ENCODE measurements at regions not wholly inside any gene's neighbourhood (a gene's known extent, or its start where the extent isn't known, plus 50 kb on each side); places are given as distances from the start of the nearest gene placed in this dataset.

- no peak overlapping the region for H3K27ac ChIP-seq (ENCODE audit: low read depth, low read length)
- no peaks in the 10 kb centered on the region for H3K9me3 ChIP-seq (ENCODE audit: low read length)
- H3K36me3 ChIP-seq (ENCODE audit: insufficient read depth, low read length) = no peaks in the 10 kb centered on the region
- no peaks in the 10 kb centered on the region for H3K4me1 ChIP-seq (ENCODE audit: insufficient read depth, low read length)
- H3K9ac ChIP-seq (ENCODE audit: low read length) = no peak overlapping the region
- no peak overlapping the region for H3K4me3 ChIP-seq (ENCODE audit: low read depth in 1 of 2, low read length in 2 of 2)
- no peaks in the 10 kb centered on the region for H3K27me3 ChIP-seq (ENCODE audit: control insufficient read depth in 1 of 2, insufficient read depth in 2 of 2, low read length in 2 of 2)
Measured at GRCh38 chr11:104451197-104451893, 287.4 kb upstream of the PDGFD start.

GRCh38 chr11:104443387-104443786 lies 279.4 kb upstream of the PDGFD start:
- Histone ChIP-seq H3K9me3 (ENCODE audit: low read length) (no peaks in the 10 kb centered on the region), H3K27me3 (ENCODE audit: control insufficient read depth in 1 of 2, insufficient read depth in 2 of 2, low read length in 2 of 2) (no peaks in the 10 kb centered on the region), H3K9ac (ENCODE audit: low read length) (no peak overlapping the region), H3K4me1 (ENCODE audit: insufficient read depth, low read length) (no peaks in the 10 kb centered on the region), H3K4me3 (ENCODE audit: low read depth in 1 of 2, low read length in 2 of 2) (no peak overlapping the region), H3K27ac (ENCODE audit: low read depth, low read length) (no peak overlapping the region), H3K36me3 (ENCODE audit: insufficient read depth, low read length) (no peaks in the 10 kb centered on the region)

GRCh38 chr11:104442321-104442720 lies 278.4 kb upstream of the PDGFD start:
- H3K9me3 ChIP-seq (ENCODE audit: low read length) = no peaks in the 10 kb centered on the region
- H3K9ac ChIP-seq (ENCODE audit: low read length) = no peak overlapping the region
- H3K36me3 ChIP-seq (ENCODE audit: insufficient read depth, low read length) = no peaks in the 10 kb centered on the region
- no peaks in the 10 kb centered on the region for H3K4me1 ChIP-seq (ENCODE audit: insufficient read depth, low read length)
- no peak overlapping the region for H3K27ac ChIP-seq (ENCODE audit: low read depth, low read length)
- H3K4me3 ChIP-seq (ENCODE audit: low read depth in 1 of 2, low read length in 2 of 2) = no peak overlapping the region
- H3K27me3 ChIP-seq (ENCODE audit: control insufficient read depth in 1 of 2, insufficient read depth in 2 of 2, low read length in 2 of 2) = no peaks in the 10 kb centered on the region

- Histone ChIP-seq H3K9ac (ENCODE audit: low read length) (no peak overlapping the region), H3K4me1 (ENCODE audit: insufficient read depth, low read length) (no peaks in the 10 kb centered on the region), H3K27ac (ENCODE audit: low read depth, low read length) (no peak overlapping the region), H3K4me3 (ENCODE audit: low read depth in 1 of 2, low read length in 2 of 2) (no peak overlapping the region), H3K27me3 (ENCODE audit: control insufficient read depth in 1 of 2, insufficient read depth in 2 of 2, low read length in 2 of 2) (no peaks in the 10 kb centered on the region), H3K36me3 (ENCODE audit: insufficient read depth, low read length) (no peaks in the 10 kb centered on the region), H3K9me3 (ENCODE audit: low read length) (no peaks in the 10 kb centered on the region)
Measured at GRCh38 chr11:104435494-104435893, 271.5 kb upstream of the PDGFD start.

GRCh38 chr11:104433751-104434150 lies 269.8 kb upstream of the PDGFD start:
- no peaks in the 10 kb centered on the region for H3K9me3 ChIP-seq (ENCODE audit: low read length)
- no peaks in the 10 kb centered on the region for H3K4me1 ChIP-seq (ENCODE audit: insufficient read depth, low read length)
- H3K4me3 ChIP-seq (ENCODE audit: low read depth in 1 of 2, low read length in 2 of 2) = no peak overlapping the region
- no peaks in the 10 kb centered on the region for H3K27me3 ChIP-seq (ENCODE audit: control insufficient read depth in 1 of 2, insufficient read depth in 2 of 2, low read length in 2 of 2)
- H3K36me3 ChIP-seq (ENCODE audit: insufficient read depth, low read length) = no peaks in the 10 kb centered on the region
- H3K27ac ChIP-seq (ENCODE audit: low read depth, low read length) = no peak overlapping the region
- no peak overlapping the region for H3K9ac ChIP-seq (ENCODE audit: low read length)

- no peaks in the 10 kb centered on the region for H3K27me3 ChIP-seq (ENCODE audit: control insufficient read depth in 1 of 2, insufficient read depth in 2 of 2, low read length in 2 of 2)
- H3K9me3 ChIP-seq (ENCODE audit: low read length) = no peaks in the 10 kb centered on the region
- no peaks in the 10 kb centered on the region for H3K36me3 ChIP-seq (ENCODE audit: insufficient read depth, low read length)
- H3K4me1 ChIP-seq (ENCODE audit: insufficient read depth, low read length) = no peaks in the 10 kb centered on the region
- H3K9ac ChIP-seq (ENCODE audit: low read length) = no peak overlapping the region
- H3K27ac ChIP-seq (ENCODE audit: low read depth, low read length) = no peak overlapping the region
- H3K4me3 ChIP-seq (ENCODE audit: low read depth in 1 of 2, low read length in 2 of 2) = no peak overlapping the region
Measured at GRCh38 chr11:104432981-104433380, 269.0 kb upstream of the PDGFD start.

GRCh38 chr11:104432526-104432925 lies 268.6 kb upstream of the PDGFD start:
- no peak overlapping the region for H3K27ac ChIP-seq (ENCODE audit: low read depth, low read length)
- no peaks in the 10 kb centered on the region for H3K36me3 ChIP-seq (ENCODE audit: insufficient read depth, low read length)
- no peaks in the 10 kb centered on the region for H3K9me3 ChIP-seq (ENCODE audit: low read length)
- no peak overlapping the region for H3K9ac ChIP-seq (ENCODE audit: low read length)
- no peak overlapping the region for H3K4me3 ChIP-seq (ENCODE audit: low read depth in 1 of 2, low read length in 2 of 2)
- H3K4me1 ChIP-seq (ENCODE audit: insufficient read depth, low read length) = no peaks in the 10 kb centered on the region
- no peaks in the 10 kb centered on the region for H3K27me3 ChIP-seq (ENCODE audit: control insufficient read depth in 1 of 2, insufficient read depth in 2 of 2, low read length in 2 of 2)

- Histone ChIP-seq H3K9me3 (ENCODE audit: low read length) (no peaks in the 10 kb centered on the region), H3K36me3 (ENCODE audit: insufficient read depth, low read length) (no peaks in the 10 kb centered on the region), H3K27ac (ENCODE audit: low read depth, low read length) (no peak overlapping the region), H3K4me1 (ENCODE audit: insufficient read depth, low read length) (no peaks in the 10 kb centered on the region), H3K9ac (ENCODE audit: low read length) (no peak overlapping the region), H3K4me3 (ENCODE audit: low read depth in 1 of 2, low read length in 2 of 2) (no peak overlapping the region), H3K27me3 (ENCODE audit: control insufficient read depth in 1 of 2, insufficient read depth in 2 of 2, low read length in 2 of 2) (no peaks in the 10 kb centered on the region)
Measured at GRCh38 chr11:104422324-104422944, 258.5 kb upstream of the PDGFD start.

- Histone ChIP-seq H3K4me3 (ENCODE audit: low read depth in 1 of 2, low read length in 2 of 2) (no peak overlapping the region), H3K9me3 (ENCODE audit: low read length) (no peaks in the 10 kb centered on the region)
Measured at GRCh38 chr11:104410336-104410735, 246.4 kb upstream of the PDGFD start.

GRCh38 chr11:104408630-104409029 lies 244.7 kb upstream of the PDGFD start:
- Histone ChIP-seq H3K36me3 (ENCODE audit: insufficient read depth, low read length) (no peaks in the 10 kb centered on the region), H3K9me3 (ENCODE audit: low read length) (no peaks in the 10 kb centered on the region), H3K27ac (ENCODE audit: low read depth, low read length) (no peak overlapping the region), H3K4me3 (ENCODE audit: low read depth in 1 of 2, low read length in 2 of 2) (no peak overlapping the region), H3K4me1 (ENCODE audit: insufficient read depth, low read length) (no peaks in the 10 kb centered on the region), H3K27me3 (ENCODE audit: control insufficient read depth in 1 of 2, insufficient read depth in 2 of 2, low read length in 2 of 2) (no peaks in the 10 kb centered on the region), H3K9ac (ENCODE audit: low read length) (no peak overlapping the region)

More at GRCh38 chr11:104410336-104410735, 246.4 kb upstream of the PDGFD start:
- no peak overlapping the region for H3K27ac ChIP-seq (ENCODE audit: low read depth, low read length)
- no peaks in the 10 kb centered on the region for H3K4me1 ChIP-seq (ENCODE audit: insufficient read depth, low read length)
- no peaks in the 10 kb centered on the region for H3K27me3 ChIP-seq (ENCODE audit: control insufficient read depth in 1 of 2, insufficient read depth in 2 of 2, low read length in 2 of 2)
- H3K36me3 ChIP-seq (ENCODE audit: insufficient read depth, low read length) = no peaks in the 10 kb centered on the region
- H3K9ac ChIP-seq (ENCODE audit: low read length) = no peak overlapping the region

GRCh38 chr11:104405277-104405676 lies 241.3 kb upstream of the PDGFD start:
- Histone ChIP-seq H3K9me3 (ENCODE audit: low read length) (no peaks in the 10 kb centered on the region), H3K27ac (ENCODE audit: low read depth, low read length) (no peak overlapping the region), H3K4me3 (ENCODE audit: low read depth in 1 of 2, low read length in 2 of 2) (no peak overlapping the region), H3K4me1 (ENCODE audit: insufficient read depth, low read length) (no peaks in the 10 kb centered on the region), H3K9ac (ENCODE audit: low read length) (no peak overlapping the region), H3K36me3 (ENCODE audit: insufficient read depth, low read length) (no peaks in the 10 kb centered on the region), H3K27me3 (ENCODE audit: control insufficient read depth in 1 of 2, insufficient read depth in 2 of 2, low read length in 2 of 2) (no peaks in the 10 kb centered on the region)

Measured in muscle layer of colon (tissue), 2 donors.